Erythroblast (primary cell): ENCODE measurements at regions not wholly inside any gene's neighbourhood (a gene's known extent, or its start where the extent isn't known, plus 50 kb on each side); places are given as distances from the start of the nearest gene placed in this dataset.

Source experiments
- GATA1 ChIP-seq: IDR thresholded peaks from 2 replicates; pipeline ENCODE4 v1.6.1; 2011; ENCODE audit warnings: low read depth, mild to moderate bottlenecking, control low read depth, low read length, moderate library complexity
- POLR2A ChIP-seq: IDR thresholded peaks from 2 replicates; pipeline ENCODE4 v1.6.1; 2011; ENCODE audit warnings: mild to moderate bottlenecking, low read length

DNA sequence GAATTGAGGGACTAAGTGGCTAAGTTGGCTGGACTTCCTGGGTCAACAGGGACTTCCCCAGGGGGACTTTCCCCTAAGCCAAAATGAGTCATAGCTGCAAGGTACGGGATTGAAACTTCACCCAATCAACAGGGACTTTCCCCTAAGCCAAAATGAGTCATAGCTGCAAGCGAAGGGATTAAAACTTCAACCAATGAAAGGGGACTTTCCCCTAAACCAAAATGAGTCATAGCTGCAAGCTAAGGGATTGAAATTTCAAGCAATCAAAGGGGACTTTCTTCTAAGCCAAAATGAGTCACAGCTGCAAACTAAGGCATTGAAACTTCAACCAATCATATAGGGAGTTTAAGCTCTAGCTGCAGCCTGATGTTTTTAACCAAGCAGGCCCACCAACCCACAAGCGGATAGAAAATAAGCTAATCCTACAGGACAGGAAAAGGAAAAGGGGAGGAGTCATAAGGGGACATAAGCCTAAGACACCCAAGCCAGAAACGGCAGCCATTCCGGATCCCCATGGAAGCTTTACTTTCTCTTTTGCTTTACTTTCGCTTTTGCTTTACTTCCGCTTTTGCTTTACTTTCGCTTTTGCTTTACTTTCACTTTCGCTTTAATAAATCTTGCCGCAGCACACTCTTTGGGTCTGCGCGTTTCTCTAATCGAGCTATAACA lies 1375.4 kb upstream of the CELF4 start:
- no peak for TF ChIP-seq POLR2A
- no peak for TF ChIP-seq GATA1
